Uterus (tissue), 2 donors: ENCODE measurements at regions not wholly inside any gene's neighbourhood (a gene's known extent, or its start where the extent isn't known, plus 50 kb on each side); places are given as distances from the start of the nearest gene placed in this dataset.
"Not testable (repeated sequence)": the region's sequence is repeated elsewhere in the genome, so short reads cannot be mapped to it uniquely, and the experiment has no call there.

Experiments used
- CTCF ChIP-seq, 4 experiments: fragments of 200-600 bp in 2 of 4; fragments of 450-650 bp in 2 of 4; sonication (generic) in 2 of 4; IDR thresholded peaks; one replicate each; pipeline ENCODE4 v1.5.1; 2016 to 2019; ENCODE audit warnings: antibody characterized with exemption in 4 of 4, mild to moderate bottlenecking in 2 of 4, moderate library complexity in 1 of 4
- POLR2A ChIP-seq, 2 donors: fragments of 450-650 bp; IDR thresholded peaks; one replicate each; pipeline ENCODE4 v1.6.1; 2016; ENCODE audit warnings: antibody characterized with exemption in 2 of 2, mild to moderate bottlenecking in 1 of 2, moderate library complexity in 1 of 2

- not testable (repeated sequence) for TF ChIP-seq CTCF, POLR2A (IDR thresholded peaks at IDR 0.05)
Measured at GRCh38 chr4:60729764-60730163, 470.4 kb upstream of the ADGRL3 start.
